H1 (cell line): ENCODE measurements at regions not wholly inside any gene's neighbourhood (a gene's known extent, or its start where the extent isn't known, plus 50 kb on each side); places are given as distances from the start of the nearest gene placed in this dataset.

Experiments used
- CTCF ChIP-seq, 3 experiments: IDR thresholded peaks; 1 replicate in 2 of 3; 2 replicates in 1 of 3; pipeline versions ENCODE4 v1.5.1 to v1.6.1; 2011; ENCODE audit warnings: low read length in 3 of 3, mild to moderate bottlenecking in 3 of 3, inconsistent platforms in 2 of 3, low read depth in 1 of 3, moderate library complexity in 1 of 3; ENCODE audit not compliant: insufficient read depth in 1 of 3; ENCODE audit errors: control extremely low read depth in 1 of 3
- EP300 ChIP-seq, 2 experiments: IDR thresholded peaks; 1 replicate in 1 of 2; 2 replicates in 1 of 2; pipeline ENCODE4 v1.6.1; 2011 to 2012; ENCODE audit warnings: low read depth in 2 of 2, low read length in 2 of 2, mild to moderate bottlenecking in 2 of 2, borderline replicate concordance in 1 of 2, inconsistent platforms in 1 of 2, moderate library complexity in 1 of 2
- EZH2 ChIP-seq: fragments of 200-600 bp; sonication (generic); IDR thresholded peaks from 2 replicates; pipeline ENCODE4 v1.7.1; 2012; ENCODE audit warnings: low read depth, mild to moderate bottlenecking, moderate library complexity, low read length, inconsistent platforms; ENCODE audit not compliant: severe bottlenecking
- FOSL1 ChIP-seq: IDR thresholded peaks from 2 replicates; pipeline ENCODE4 v1.6.1; 2011; ENCODE audit warnings: mild to moderate bottlenecking, low read depth, low read length, moderate library complexity; ENCODE audit not compliant: insufficient read depth
- GABPA ChIP-seq: IDR thresholded peaks from 2 replicates; pipeline ENCODE4 v1.6.1; 2011; ENCODE audit warnings: mild to moderate bottlenecking, low read length, moderate library complexity, borderline replicate concordance; ENCODE audit not compliant: insufficient read depth
- JUND ChIP-seq: IDR thresholded peaks from 2 replicates; pipeline ENCODE4 v1.6.1; 2011; ENCODE audit warnings: mild to moderate bottlenecking, improper control_type of control experiment, low read length
- KDM5A ChIP-seq: fragments of 200-600 bp; IDR thresholded peaks from 2 replicates; pipeline ENCODE4 v1.7.1; 2012; ENCODE audit warnings: mild to moderate bottlenecking, low read length, inconsistent platforms, mixed read lengths
- POLR2A ChIP-seq, 2 experiments: IDR thresholded peaks; 1 replicate in 1 of 2; 2 replicates in 1 of 2; pipeline ENCODE4 v1.6.1; 2011; ENCODE audit warnings: low read depth in 2 of 2, low read length in 2 of 2, mild to moderate bottlenecking in 2 of 2; ENCODE audit errors: control extremely low read depth in 1 of 2
- POU5F1 ChIP-seq: IDR thresholded peaks from 2 replicates; pipeline ENCODE4 v1.6.1; 2011; ENCODE audit warnings: low read depth, mild to moderate bottlenecking, low read length, moderate library complexity
- TBP ChIP-seq: IDR thresholded peaks from 2 replicates; pipeline ENCODE4 v1.6.1; 2011; ENCODE audit warnings: low read depth, low read length, improper control_type of control experiment

GRCh38 chr7:17680026-17680425 is 260.3 kb downstream of the SNX13 start:
- TF ChIP-seq POU5F1 (no peak), EP300 (IDR thresholded peaks at IDR 0.05; ENCODE audit: borderline replicate concordance in 1 of 2, low read depth in 2 of 2, low read length in 2 of 2) (no peak), TBP (no peak), GABPA (no peak), CTCF (IDR thresholded peaks at IDR 0.05; ENCODE audit: control extremely low read depth in 1 of 3, insufficient read depth in 1 of 3, low read depth in 1 of 3, low read length in 3 of 3) (no peak), POLR2A (IDR thresholded peaks at IDR 0.05; ENCODE audit: control extremely low read depth in 1 of 2, low read depth in 2 of 2, low read length in 2 of 2) (no peak), KDM5A (no peak), JUND (no peak), FOSL1 (no peak), EZH2 (no peak)
